ENCODE measurements at regions not wholly inside any gene's neighbourhood (a gene's known extent, or its start where the extent isn't known, plus 50 kb on each side); places are given as distances from the start of the nearest gene placed in this dataset.
"Not testable (repeated sequence)": the region's sequence is repeated elsewhere in the genome, so short reads cannot be mapped to it uniquely, and the experiment has no call there.

- no peak for DNase-seq (ENCODE audit: low read depth in 2 of 2)
Measured at GRCh38 chr17:13096291-13096690, 78.5 kb upstream of the ELAC2 start.

DNA sequence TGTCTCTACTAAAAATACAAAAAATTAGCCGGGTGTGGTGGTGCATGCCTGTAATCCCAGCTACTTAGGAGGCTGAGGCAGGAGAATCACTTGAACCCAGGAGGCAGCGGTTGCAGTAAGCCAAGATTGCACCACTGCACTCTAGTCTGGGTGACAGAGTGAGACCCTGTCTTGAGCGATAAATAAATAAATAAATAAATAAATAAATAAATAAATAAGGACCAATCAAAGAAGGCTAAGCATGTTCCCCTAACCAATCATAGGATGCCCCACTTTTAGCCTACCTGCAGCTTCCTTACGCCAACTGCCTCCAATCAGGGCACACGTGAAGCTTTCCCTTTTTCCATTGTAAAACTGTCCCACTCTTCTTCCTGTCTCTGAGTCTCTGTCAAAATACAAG lies 74.2 kb upstream of the ELAC2 start:
- DNase-seq (ENCODE audit: low read depth in 2 of 2) = not testable (repeated sequence)

GRCh38 chr17:13088666-13089065 lies 70.8 kb upstream of the ELAC2 start:
- DNase-seq (ENCODE audit: low read depth in 2 of 2) = no peak

GRCh38 chr17:13087802-13088201 lies 70.0 kb upstream of the ELAC2 start:
- no peak for DNase-seq (ENCODE audit: low read depth in 2 of 2)

- DNase-seq (ENCODE audit: low read depth in 2 of 2) = no peak
Measured at GRCh38 chr17:13086142-13086769, 68.4 kb upstream of the ELAC2 start.

- DNase-seq (ENCODE audit: low read depth in 2 of 2) = no peak
Measured at GRCh38 chr17:13085578-13085977, 67.8 kb upstream of the ELAC2 start.

- DNase-seq (ENCODE audit: low read depth in 2 of 2) = no peak
Measured at GRCh38 chr17:13084420-13084819, 66.6 kb upstream of the ELAC2 start.

DNA sequence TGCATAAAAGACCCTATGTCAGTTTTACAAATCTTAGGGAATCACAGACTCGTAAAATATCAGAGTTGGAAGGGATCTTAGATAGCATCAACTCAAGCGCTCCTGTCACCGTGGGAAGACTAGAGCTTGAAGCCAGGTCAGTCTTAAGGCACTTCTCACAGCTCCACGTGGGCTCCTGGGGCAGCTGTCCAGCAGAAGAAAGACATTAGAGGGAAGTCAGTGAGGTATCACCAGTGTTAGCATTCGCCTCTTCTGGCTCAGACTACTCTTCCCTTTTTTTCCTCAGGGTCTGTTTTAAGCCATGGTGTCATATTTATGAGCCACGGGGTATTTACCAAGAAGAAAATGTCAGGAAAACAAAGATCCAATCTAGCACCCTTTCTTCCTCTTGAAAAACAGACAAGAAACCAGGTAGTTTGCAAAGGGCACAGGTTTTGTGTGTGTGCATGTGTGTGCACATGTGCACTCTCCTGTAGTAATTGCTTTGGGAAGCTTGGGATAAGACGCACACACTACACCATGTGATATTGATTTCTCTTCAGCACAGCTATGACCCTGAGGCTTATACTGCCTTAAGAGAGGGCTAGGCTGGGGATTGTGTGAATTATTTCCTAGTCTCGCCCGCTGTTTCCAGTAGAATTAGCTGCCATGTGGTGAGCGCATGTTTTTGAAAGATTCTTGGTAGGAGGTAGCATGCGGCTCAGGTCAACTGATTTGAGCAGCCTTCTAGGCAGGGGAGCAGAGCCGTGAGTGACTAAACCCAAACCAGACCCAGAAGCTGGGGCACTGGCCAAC lies 61.0 kb upstream of the ELAC2 start:
- DNase-seq (ENCODE audit: low read depth in 2 of 2) = no peak

DNA sequence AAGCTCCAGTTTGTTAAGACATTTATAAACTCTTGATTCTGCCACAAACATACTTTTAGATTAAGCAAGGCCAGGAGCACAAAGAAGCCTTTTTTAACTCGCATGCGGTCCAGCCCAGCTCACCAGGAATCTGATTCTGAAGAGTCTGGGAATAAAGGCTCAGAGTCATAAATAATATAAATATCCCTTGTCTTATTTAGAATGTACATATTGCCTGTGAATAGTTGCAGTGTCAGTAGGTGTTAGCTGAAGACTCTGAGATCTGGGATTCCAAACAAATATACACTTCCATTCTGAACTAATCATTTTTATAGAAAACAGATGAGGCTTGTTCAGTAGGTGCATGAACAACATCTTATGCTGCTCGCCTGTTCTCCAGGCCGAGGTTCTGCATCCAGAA lies 59.1 kb upstream of the ELAC2 start:
- DNase-seq (ENCODE audit: low read depth in 2 of 2) = no peak

- DNase-seq (ENCODE audit: low read depth in 2 of 2) = no peak
Measured at GRCh38 chr17:13074026-13074425, 56.2 kb upstream of the ELAC2 start.

DNA sequence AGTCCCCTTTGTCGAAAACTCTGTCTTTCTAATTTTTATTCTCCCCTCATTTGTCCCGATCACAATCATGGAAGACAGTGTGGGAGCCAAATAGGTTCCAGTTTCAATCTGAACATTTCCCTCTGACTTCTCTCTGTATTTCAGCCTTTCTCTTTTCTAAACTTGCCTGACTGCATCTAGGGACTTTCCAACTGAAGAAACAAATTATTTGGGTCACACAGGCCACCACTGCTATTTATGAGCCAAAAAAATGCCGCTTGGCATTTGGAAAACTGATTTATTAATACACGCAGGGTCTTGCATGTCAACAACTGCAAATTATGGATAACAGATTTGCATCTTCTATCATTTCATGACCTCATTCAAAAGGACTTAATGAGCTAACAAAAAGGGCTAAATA lies 55.2 kb upstream of the ELAC2 start:
- DNase-seq (ENCODE audit: low read depth in 2 of 2) = no peak

DNA sequence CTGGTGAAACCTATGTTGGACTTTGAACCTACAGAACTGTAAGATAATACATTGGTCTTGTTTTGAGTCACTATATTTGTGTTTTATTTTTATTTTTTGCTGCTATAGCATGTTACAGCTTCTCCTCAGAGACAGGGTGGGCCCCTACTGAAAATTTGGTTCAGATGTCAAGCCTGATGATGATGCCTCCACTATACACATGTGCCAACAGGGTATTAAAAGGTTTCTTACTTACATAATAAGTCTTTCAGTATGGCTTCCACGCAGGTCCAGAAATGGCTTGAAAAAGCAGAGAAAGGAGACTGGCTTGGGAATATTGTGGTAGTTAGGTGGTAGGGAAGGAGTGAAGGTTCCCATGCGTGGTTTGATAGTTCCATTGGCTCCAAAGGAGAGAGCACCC lies 52.9 kb upstream of the ELAC2 start:
- DNase-seq (ENCODE audit: low read depth in 2 of 2) = no peak

DNA sequence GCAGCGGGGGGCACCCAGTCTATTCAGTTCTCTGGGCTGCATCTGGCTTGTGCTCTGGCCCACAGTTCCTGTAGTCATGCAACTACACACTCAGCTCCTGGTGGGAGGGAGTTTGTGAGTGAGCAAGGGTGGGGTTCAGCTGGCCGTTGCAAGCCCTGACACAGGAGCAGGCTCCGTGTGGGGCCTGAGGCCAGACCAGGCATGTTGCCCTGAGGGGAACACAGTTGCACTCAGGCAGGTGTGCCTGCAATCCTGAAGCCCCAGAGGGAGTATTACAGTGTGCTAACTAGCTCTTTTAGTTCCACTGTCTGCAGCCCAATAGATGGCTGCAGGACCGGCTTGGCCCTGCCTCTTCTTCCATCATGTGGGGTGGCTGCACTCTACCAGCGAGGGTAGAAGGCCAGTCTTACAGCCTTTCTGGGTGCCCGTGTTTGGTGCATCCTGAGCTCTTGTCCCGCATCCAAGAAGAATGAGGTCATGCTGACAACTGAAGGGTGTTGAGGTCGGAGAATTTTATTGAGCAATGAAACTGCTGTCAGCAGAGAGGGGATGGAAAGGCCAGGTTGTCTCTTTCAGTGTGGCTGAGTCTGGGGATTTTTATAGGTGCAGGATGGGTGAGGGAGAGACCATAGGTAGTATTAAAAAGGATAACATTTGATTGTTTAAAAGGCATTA lies 49.9 kb upstream of the ELAC2 start:
- DNase-seq (ENCODE audit: low read depth in 2 of 2) = no peak

Measured in dermis microvascular lymphatic vessel endothelial cell (primary cell).